HG03378 (cell line): ENCODE measurements at regions not wholly inside any gene's neighbourhood (a gene's known extent, or its start where the extent isn't known, plus 50 kb on each side); places are given as distances from the start of the nearest gene placed in this dataset.

Experiments used
- ATAC-seq: cut with Tn5 transposase; IDR thresholded peaks from one replicate; pipeline ENCODE4 v1.9.1; 2021; ENCODE audit warnings: mild to moderate bottlenecking, moderate library complexity; ENCODE audit not compliant: unreplicated experiment

DNA sequence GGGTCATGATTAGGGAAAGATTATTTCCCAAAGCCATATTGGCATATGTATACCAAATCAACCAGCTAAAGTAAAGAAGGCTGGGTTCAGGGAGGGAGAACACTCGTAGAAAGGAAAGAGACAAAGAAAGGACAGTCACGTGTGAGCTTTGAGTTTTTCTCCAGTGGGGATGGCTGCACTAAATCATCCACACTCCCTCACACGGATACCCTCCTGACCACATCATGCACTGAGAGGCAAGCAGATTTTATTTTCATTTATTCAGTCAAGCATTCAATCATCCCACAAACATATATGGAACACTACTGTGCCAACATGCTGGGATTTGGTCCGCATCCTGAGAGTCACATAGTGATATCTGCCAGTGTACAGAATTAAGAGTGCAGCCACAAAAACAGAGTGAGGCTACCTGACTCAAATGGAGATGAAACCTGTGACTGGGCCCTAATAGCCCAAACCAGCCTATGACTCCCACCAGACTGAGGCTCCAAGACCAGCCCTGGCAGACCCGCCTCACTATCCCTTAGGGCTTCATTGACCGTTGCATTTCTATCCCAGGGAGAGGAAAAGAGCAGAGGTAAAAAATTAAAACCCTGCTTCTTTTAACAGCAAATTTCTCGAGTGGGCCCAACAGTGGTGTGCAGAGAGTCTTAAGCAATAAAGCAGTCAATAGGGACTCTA is 155.9 kb downstream of the BARHL2 start:
- no peak for ATAC-seq

DNA sequence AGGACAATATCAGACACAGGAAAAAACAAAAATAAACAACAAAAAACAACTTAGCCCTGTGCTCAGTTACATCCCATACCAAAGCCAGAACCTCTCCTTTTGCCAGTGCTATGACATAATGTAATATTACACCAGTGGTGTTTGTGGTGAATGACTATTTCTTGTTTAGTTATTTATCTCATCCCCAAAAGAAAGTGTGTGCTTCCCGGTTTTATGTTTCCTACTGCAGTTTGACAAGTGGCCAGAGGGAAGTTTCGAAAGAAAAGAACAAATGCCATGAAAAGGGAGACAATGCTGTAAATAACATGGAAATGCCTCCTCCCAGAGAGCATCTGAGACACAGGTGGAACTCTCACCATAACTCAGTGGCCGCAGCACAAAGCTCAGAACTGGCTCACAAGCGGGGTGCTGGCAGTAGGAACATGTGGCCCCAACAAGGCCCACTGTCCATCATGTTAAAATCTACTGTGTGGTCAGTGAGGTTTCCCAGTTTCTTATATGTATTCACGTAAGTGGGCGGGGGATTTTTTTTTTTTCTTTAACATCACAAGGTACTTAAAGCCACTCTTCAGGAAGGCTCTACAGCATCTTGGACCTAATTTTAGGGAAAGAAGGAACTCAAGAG is 158.2 kb downstream of the BARHL2 start:
- no peak for ATAC-seq

GRCh38 chr1:90558126-90558525 is 159.0 kb downstream of the BARHL2 start:
- no peak for ATAC-seq

DNA sequence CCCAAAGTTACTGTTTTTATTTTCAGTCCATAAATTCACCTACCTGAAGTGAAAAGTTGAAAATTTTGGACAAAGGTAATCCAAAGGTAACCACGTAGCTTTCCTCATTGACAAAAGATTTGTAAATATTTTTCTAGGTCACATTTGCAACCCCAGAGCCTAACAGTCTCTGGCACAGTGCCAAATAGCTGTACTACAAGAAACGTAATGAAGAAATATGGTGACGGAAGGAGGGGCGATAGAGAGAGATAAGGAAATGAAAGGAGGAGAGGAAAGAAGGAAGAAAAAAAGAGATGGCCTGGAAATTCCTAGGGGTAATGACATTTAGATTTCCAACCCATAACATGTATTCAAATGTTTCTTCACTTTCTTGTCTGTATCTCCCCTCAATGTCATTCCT is 159.4 kb downstream of the BARHL2 start:
- ATAC-seq: no peak

- no peak for ATAC-seq
Observed at GRCh38 chr1:90550626-90551406, 166.3 kb downstream of the BARHL2 start.

DNA sequence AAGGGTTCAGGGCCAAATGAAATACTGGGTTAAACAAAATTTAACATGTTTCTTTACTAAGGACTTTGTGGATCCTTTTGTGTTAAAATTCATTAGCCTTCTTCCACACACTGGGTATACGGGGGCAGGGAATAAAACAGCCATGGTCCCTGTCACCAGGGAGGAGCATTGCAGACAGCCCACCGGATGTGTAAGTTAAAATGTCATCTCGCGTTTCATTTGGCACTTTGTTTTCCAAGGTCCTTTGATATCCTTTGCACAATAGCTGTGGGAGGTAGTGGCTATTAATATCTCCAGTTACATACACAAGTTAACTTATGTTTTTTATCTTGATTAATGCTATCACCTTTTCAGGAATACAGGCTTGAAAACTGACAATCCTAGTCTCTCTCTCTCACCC is 172.7 kb downstream of the BARHL2 start:
- no peak for ATAC-seq

DNA sequence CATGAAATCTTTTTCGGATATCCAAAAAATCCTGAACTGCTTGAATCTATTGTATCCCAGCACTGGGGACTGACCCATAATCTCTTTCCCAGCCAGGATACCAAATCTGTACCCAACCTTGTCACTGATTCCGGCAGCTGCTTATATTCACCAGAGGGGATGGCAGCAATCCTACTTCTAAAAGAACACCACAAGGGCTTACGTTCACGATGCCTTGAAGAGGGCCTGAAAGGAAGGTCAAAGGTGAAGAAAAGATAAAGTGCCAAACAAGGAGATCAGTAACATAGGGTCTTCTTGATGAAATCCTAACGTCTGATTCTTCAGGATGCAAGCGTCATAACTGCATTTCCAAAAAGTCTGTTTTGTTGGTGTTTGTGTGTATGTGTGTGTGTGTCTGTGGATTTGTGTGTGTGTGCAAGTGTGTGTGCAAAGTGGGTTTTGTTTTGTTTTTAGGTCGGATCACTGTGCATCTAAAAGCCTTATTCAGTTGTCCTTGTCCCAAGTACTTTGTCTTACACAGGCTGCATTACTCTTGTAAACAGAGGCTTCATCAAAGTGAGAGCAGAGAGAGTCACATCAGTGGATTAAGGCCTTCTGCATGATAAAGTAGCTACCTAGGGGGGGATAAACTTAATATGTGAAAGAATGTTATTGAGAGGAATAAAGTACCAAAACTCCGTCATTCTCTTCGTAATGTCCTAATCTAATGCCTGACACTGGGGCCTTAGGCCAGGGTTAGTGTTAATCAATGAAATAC is 179.3 kb downstream of the BARHL2 start:
- no peak for ATAC-seq

DNA sequence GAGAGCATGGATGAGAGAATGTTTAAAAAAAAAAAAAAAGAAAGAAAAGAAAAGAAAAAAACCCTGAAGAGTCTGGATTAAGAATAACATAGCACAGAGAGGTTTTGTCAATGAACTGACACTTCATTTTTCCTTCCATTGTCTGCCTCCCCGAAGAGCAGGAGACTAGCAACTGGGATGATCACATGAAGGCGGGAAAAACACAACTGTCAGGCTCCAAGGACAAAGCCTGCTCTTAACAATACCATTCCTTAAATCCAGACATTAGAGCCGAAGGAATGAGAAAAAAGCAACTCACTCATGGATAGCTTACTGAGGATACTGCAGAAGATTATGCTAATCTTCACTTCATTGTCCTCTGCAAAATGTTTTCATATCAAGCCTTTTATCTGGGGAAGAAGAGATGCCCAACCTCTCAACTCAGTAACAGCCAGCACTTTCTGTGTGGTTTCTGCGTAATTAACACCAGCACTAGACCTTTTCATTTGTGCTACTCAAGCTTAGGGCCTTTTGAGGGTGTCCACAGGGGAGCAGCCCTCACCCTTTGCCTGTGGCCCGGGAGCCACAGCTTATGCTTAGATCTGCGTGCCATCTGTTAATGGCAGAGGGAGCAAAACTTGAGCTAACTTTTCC is 182.3 kb downstream of the BARHL2 start:
- no peak for ATAC-seq

- no peak for ATAC-seq
Observed at GRCh38 chr1:90534116-90534515, 183.0 kb downstream of the BARHL2 start.

- no peak for ATAC-seq
Observed at GRCh38 chr1:90526954-90527353, 190.1 kb downstream of the BARHL2 start.

DNA sequence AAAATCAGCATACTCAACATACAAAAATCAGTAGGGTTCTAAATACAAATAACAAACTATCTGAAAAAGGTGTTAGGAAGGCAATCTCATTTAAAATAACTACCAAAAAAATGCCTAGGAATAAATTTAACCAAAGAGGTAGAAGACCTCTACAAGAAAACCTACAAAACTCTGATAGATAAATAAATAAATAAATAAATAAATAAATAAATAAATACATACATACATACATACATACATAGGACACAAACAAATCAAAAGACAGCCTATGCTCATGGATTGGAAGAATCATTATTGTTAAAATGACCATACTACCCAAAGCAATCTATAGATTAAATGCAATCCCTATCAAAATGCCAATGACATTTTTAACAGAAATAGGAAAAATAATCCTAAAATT is 194.7 kb downstream of the BARHL2 start:
- ATAC-seq: no peak

GRCh38 chr1:90513956-90514355 is 203.1 kb downstream of the BARHL2 start:
- ATAC-seq: no peak

- no peak for ATAC-seq
Observed at GRCh38 chr1:90512441-90512840, 204.7 kb downstream of the BARHL2 start.

DNA sequence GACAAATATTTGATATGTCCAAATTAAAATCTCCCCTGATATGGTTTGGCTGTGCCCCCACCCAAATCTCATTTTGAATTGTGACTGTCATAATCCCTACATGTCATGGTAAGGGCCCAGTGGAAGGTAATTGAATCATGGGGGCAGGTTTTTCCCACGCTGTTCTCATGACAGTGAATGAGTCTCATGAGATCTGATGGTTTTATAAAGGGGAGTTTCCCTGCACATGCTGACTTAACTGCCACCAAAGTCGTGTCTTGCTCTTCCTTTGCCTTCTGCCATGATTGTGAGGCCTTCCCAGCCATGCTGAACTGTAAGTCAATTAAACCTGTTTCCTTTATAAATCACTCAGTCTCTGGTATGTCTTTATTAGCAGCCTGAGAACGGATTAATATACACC is 207.0 kb downstream of the BARHL2 start:
- ATAC-seq: peak; percentile 25

GRCh38 chr1:90509225-90510048 is 207.7 kb downstream of the BARHL2 start:
- peak; percentile 51 for ATAC-seq

- ATAC-seq: no peak
Observed at GRCh38 chr1:90508376-90509167, 208.5 kb downstream of the BARHL2 start.

DNA sequence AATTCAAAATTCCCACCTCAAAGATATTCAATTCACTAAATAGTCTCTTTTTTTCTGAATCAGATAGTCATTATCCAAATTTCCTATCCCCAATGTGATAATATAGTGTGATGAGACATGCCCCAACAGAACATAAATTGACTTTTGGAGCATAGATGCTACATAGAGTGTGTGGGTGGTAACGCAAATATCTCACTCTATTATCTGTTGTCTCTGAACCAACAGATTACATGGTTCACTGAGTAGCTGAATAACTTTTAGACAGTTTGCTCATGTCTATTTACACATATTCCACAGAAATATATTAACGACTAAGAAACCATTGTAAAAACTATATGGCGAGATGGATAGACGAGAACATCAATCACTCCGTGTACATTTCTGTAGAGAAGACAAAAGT is 209.9 kb downstream of the BARHL2 start:
- no peak for ATAC-seq

- no peak for ATAC-seq
Observed at GRCh38 chr1:90505806-90506205, 211.3 kb downstream of the BARHL2 start.

- ATAC-seq: no peak
Observed at GRCh38 chr1:90504509-90504908, 212.6 kb downstream of the BARHL2 start.
